Omental fat pad (tissue), 3 donors: ENCODE measurements at regions not wholly inside any gene's neighbourhood (a gene's known extent, or its start where the extent isn't known, plus 50 kb on each side); places are given as distances from the start of the nearest gene placed in this dataset.
"Not testable (repeated sequence)": the region's sequence is repeated elsewhere in the genome, so short reads cannot be mapped to it uniquely, and the experiment has no call there.

Experiments used
- ATAC-seq: fragments of 150-250 bp; one replicate; pipeline ENCODE4 v1.9.1; 2016; ENCODE audit warnings: mild to moderate bottlenecking, moderate library complexity; ENCODE audit not compliant: low FRiP score
- DNase-seq: peaks from one replicate; pipeline ENCODE4 v3.0.0-alpha.2; 2019; ENCODE audit warnings: low spot score
- TF ChIP-seq, protein P1 (sequence below), 3 donors: fragments of 450-650 bp; IDR thresholded peaks; one replicate each; pipeline ENCODE4 v1.5.1; 2016 to 2017; ENCODE audit warnings: antibody characterized with exemption in 3 of 3, mild to moderate bottlenecking in 3 of 3, moderate library complexity in 2 of 3

DNA sequence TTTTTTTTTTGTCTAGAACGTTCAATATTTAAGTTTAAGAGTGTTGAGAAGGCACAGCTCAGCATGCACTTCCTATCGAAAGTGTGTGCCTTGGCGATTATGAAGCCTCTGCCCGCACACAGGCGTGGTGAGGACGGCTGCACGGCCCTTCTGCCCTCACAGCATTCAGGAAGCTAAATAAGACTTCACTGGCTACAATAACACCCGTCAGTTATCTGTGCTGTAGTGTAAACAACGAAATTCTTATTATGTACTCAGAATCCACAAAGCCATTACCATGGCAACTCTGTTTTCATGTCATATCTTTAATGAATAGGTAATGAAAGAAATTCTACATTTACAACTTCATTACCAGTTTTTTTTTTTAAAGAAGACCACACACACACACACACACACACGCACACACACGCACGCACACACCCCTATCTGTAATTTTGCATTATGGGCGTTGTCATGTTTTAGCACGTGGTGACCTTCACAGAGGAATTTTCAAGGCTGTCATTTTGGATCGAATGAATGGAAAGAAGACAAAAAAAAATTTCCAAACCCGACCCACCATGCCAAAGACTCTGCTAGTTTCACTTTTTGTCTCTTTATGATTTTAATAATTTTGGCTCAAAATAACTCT is 254.8 kb upstream of the CTBP2 start:
- TF ChIP-seq, protein P1, sequence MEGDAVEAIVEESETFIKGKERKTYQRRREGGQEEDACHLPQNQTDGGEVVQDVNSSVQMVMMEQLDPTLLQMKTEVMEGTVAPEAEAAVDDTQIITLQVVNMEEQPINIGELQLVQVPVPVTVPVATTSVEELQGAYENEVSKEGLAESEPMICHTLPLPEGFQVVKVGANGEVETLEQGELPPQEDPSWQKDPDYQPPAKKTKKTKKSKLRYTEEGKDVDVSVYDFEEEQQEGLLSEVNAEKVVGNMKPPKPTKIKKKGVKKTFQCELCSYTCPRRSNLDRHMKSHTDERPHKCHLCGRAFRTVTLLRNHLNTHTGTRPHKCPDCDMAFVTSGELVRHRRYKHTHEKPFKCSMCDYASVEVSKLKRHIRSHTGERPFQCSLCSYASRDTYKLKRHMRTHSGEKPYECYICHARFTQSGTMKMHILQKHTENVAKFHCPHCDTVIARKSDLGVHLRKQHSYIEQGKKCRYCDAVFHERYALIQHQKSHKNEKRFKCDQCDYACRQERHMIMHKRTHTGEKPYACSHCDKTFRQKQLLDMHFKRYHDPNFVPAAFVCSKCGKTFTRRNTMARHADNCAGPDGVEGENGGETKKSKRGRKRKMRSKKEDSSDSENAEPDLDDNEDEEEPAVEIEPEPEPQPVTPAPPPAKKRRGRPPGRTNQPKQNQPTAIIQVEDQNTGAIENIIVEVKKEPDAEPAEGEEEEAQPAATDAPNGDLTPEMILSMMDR (IDR thresholded peaks at IDR 0.05), result no peak
- ATAC-seq (no peak), DNase-seq (no peak)

DNA sequence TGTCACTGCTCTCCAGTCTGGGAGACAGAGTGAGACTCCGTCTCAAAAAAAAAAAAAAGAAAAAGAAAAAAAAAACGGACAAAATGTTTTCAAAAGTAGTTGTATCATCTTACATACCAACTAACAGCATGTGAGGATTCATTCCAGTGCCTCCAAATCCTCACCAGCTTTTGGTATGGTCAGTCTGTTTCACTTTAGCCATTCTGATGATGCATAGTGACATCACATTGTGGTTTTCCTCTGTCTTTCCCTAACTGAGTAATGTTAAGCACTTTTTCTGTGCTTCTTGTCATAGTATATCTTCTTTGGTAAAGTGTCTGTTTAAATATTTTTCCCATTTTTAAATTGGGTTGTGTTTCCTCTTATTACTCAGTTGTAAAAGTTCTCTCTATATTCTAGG is 251.4 kb upstream of the CTBP2 start:
- TF ChIP-seq, protein P1 (IDR thresholded peaks at IDR 0.05), result no peak
- ATAC-seq, result no peak
- no peak for DNase-seq

DNA sequence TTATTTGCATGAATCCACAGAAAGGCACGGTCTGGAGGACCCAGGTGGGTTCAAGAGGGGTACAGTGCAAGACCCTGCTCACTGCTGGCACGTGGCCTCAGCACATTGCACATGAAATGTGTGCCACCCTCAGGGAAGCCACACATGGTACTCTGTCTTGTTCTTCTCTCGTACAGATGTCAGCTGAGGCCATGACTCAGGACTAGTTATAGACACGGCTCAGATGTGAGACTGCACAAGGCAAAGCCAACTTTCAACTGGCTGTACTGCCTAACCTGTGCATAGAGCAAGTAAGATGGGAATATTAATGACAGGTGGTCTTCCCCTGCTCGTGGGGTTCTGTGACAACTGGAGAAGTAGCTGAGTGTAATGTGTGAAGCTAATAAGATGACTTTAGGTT is 249.4 kb upstream of the CTBP2 start:
- DNase-seq (no peak), ATAC-seq (no peak)
- TF ChIP-seq, protein P1 (IDR thresholded peaks at IDR 0.05), result no peak

DNA sequence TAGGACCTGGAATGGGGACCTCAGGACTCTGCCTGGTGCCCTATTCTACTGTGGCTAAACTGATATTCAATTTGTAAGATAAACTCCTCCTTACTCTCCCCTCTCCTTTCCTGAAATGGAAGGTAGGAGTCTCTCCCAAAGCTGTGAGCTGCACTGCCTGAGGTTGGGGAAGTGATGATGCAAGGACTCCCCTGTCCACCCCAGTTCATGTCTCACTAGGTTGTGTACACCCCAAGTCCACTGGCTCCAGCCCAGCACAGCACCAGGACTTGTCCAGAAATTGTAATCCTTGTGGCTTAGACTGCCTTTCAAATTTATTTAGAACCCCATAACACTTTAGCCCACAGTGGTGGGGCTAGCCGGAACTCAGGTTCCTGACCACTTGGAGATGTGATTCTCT is 247.2 kb upstream of the CTBP2 start:
- ATAC-seq (no peak), DNase-seq (no peak)
- TF ChIP-seq, protein P1 (IDR thresholded peaks at IDR 0.05), result no peak

DNA sequence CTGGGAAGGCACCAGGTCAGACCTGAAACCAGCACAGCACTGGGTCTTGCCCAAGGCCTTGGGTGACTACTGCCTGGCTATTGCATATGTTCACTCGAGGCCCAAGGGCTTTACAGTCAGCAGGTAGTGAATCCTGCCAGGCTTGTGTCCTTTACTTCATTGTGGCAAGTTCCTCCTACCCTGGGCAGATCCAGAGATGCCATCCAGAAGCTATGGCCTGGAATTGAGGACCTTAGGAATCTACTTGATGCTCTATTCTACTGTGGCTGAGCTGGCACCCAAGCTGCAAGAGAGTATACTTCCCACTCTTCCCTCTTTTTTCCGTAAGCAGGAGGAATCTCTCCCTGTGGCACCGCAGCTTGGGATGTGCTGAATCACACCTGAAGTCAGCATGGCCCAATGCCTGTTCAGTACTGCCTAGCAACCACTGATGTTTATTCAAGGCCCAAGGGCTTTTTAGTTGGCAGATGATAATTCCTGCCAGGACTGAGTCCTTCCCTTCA is 246.7 kb upstream of the CTBP2 start:
- ATAC-seq (no peak), DNase-seq (no peak)
- TF ChIP-seq, protein P1 (IDR thresholded peaks at IDR 0.05), result no peak

DNA sequence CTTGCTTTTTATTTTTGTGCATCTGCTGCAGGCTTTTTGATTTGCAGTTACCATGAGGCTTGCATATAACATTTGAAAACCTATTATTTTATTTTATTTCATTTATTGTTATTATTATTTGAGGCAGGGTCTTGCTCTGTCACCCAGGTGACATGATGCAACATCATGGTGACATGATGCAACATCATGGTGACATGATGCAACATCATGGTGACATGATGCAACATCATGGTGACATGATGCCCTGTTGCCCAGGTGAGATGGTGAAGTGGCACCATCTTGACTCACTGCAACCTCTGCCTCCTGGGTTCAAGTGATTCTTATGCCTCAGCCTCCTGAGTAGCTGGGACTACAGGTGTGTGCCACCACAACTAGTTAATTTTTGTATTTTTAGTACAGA is 244.5 kb upstream of the CTBP2 start:
- not testable (repeated sequence) for DNase-seq, ATAC-seq

DNA sequence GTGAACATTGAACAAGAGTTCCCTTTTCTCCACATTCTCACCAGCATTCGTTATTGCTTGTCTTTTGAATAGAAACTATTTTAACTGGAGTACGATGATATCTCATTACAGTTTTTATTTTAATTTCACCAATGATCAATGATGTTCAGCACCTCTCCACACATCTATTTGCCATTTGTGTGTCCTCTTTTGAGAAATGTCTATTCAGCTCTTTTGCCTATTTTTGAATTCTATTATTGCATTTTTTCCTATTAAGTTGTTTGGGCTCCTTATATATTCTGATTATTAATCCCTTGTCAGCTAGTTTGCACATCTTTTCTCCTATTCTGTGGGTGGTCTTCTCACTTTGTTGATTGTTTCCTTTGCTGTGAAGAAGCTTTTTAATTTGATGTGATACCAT is 241.1 kb upstream of the CTBP2 start:
- ATAC-seq, result no peak
- TF ChIP-seq, protein P1 (IDR thresholded peaks at IDR 0.05), result no peak

More for the DNA sequence above, 241.1 kb upstream of the CTBP2 start:
- no peak for DNase-seq
